Mesendoderm (in vitro differentiated cells): ENCODE measurements at regions not wholly inside any gene's neighbourhood (a gene's known extent, or its start where the extent isn't known, plus 50 kb on each side); places are given as distances from the start of the nearest gene placed in this dataset.

ENCODE experiments used
- DNase-seq: peaks from one replicate; pipeline ENCODE4 v3.0.0; 2013
- H2AK5ac ChIP-seq: 2 replicates; pipeline ENCODE4 v1.6.1; 2013; ENCODE audit warnings: low read length, inconsistent platforms
- H2BK120ac ChIP-seq: 2 replicates; pipeline ENCODE4 v1.6.1; 2013; ENCODE audit warnings: low read depth, mild to moderate bottlenecking, low read length, moderate library complexity, mixed read lengths
- H2BK15ac ChIP-seq: replicated peaks from 2 replicates; pipeline ENCODE4 v1.6.1; 2013; ENCODE audit warnings: low read depth, mild to moderate bottlenecking, moderate library complexity
- H2BK5ac ChIP-seq: 2 replicates; pipeline ENCODE4 v1.6.1; 2013; ENCODE audit warnings: low read length, inconsistent platforms
- H3K18ac ChIP-seq: 2 replicates; pipeline ENCODE4 v1.6.1; 2013; ENCODE audit warnings: mild to moderate bottlenecking, low read length, mixed read lengths
- H3K23ac ChIP-seq: one replicate; pipeline ENCODE4 v1.6.1; 2013; ENCODE audit warnings: low read length
- H3K27ac ChIP-seq: 2 replicates; pipeline ENCODE4 v1.5.1; 2013; ENCODE audit warnings: low read depth, mild to moderate bottlenecking, inconsistent platforms, low read length, moderate library complexity
- H3K27me3 ChIP-seq: 2 replicates; pipeline ENCODE4 v1.6.1; 2013; ENCODE audit warnings: low read length, control low read depth, mild to moderate bottlenecking, inconsistent platforms; ENCODE audit not compliant: insufficient read depth, poor library complexity
- H3K36me3 ChIP-seq: 2 replicates; pipeline ENCODE4 v1.6.1; 2013; ENCODE audit warnings: low read length, inconsistent platforms; ENCODE audit not compliant: control insufficient read depth, insufficient read depth
- H3K4ac ChIP-seq: one replicate; pipeline ENCODE4 v1.6.1; 2013; ENCODE audit warnings: low read depth, mild to moderate bottlenecking, low read length, moderate library complexity
- H3K4me1 ChIP-seq: 2 replicates; pipeline ENCODE4 v1.6.1; 2013; ENCODE audit warnings: low read depth, low read length, inconsistent platforms; ENCODE audit not compliant: control insufficient read depth
- H3K4me2 ChIP-seq: 2 replicates; pipeline ENCODE4 v1.6.1; 2013; ENCODE audit warnings: low read length
- H3K4me3 ChIP-seq: 2 replicates; pipeline ENCODE4 v1.5.1; 2013; ENCODE audit warnings: mild to moderate bottlenecking, low read length
- H3K56ac ChIP-seq: one replicate; pipeline ENCODE4 v1.6.1; 2013; ENCODE audit warnings: low read length
- H3K79me1 ChIP-seq: 2 replicates; pipeline ENCODE4 v1.6.1; 2013; ENCODE audit warnings: low read length, inconsistent platforms
- H3K79me2 ChIP-seq: 2 replicates; pipeline ENCODE4 v1.6.1; 2013; ENCODE audit warnings: mild to moderate bottlenecking, low read length; ENCODE audit not compliant: control insufficient read depth, insufficient read depth
- H3K9ac ChIP-seq: 2 replicates; pipeline ENCODE4 v1.6.1; 2013; ENCODE audit warnings: low read length, inconsistent platforms
- H4K5ac ChIP-seq: one replicate; pipeline ENCODE4 v1.6.1; 2013; ENCODE audit warnings: low read length
- H4K8ac ChIP-seq: one replicate; pipeline ENCODE4 v1.6.1; 2013; ENCODE audit warnings: low read depth, mild to moderate bottlenecking, control low read depth, low read length, moderate library complexity
- WGBS: extraction: QIAGEN DNeasy Blood & Tissue Kit; methylation state at CpG from one replicate; pipeline ENCODE4 v1.1.7; 2013; ENCODE audit warnings: low lambda C conversion rate, missing lambda C conversion rate; ENCODE audit not compliant: insufficient coverage; ENCODE audit errors: extremely low coverage; 5-methylcytosine and 5-hydroxymethylcytosine counted together

GRCh38 chr18:29488617-29489016 is 1311.7 kb upstream of the CDH2 start:
- no peaks in the 10 kb centered on the region for H3K4me1 ChIP-seq
- no peaks in the 10 kb centered on the region for H3K79me2 ChIP-seq
- no peak overlapping the region for H3K9ac ChIP-seq
- no peak overlapping the region for H3K4ac ChIP-seq
- H3K18ac ChIP-seq = no peak overlapping the region
- no peaks in the 10 kb centered on the region for H3K79me1 ChIP-seq
- H3K27ac ChIP-seq = no peak overlapping the region
- H3K27me3 ChIP-seq = no peaks in the 10 kb centered on the region
- H3K4me3 ChIP-seq = no peak overlapping the region
- H2BK5ac ChIP-seq = no peak overlapping the region
- no peak overlapping the region for H2AK5ac ChIP-seq
- H3K23ac ChIP-seq = no peak overlapping the region
- no peak for DNase-seq
- H3K4me2 ChIP-seq = no peak overlapping the region
- no CpG with 5 or more reads among the region's 2 CpGs for WGBS
- H4K5ac ChIP-seq = no peak overlapping the region
- no peak overlapping the region for H3K56ac ChIP-seq
- H2BK15ac ChIP-seq = no peak overlapping the region
- no peaks in the 10 kb centered on the region for H3K36me3 ChIP-seq
- no peak overlapping the region for H2BK120ac ChIP-seq
- H4K8ac ChIP-seq = no peak overlapping the region

GRCh38 chr18:29465526-29465925 is 1288.6 kb upstream of the CDH2 start:
- no peak overlapping the region for H3K23ac ChIP-seq

GRCh38 chr18:29459972-29460371 is 1283.0 kb upstream of the CDH2 start:
- no peak overlapping the region for H2AK5ac ChIP-seq
- no peak for DNase-seq
- H3K4ac ChIP-seq = no peak overlapping the region
- no peak overlapping the region for H3K18ac ChIP-seq
- H3K79me1 ChIP-seq = no peaks in the 10 kb centered on the region
- no peaks in the 10 kb centered on the region for H3K79me2 ChIP-seq
- no peak overlapping the region for H2BK5ac ChIP-seq
- no peak overlapping the region for H3K27ac ChIP-seq
- no peaks in the 10 kb centered on the region for H3K4me1 ChIP-seq
- H3K9ac ChIP-seq = no peak overlapping the region
- no peak overlapping the region for H2BK15ac ChIP-seq
- no peak overlapping the region for H3K4me3 ChIP-seq
- H3K36me3 ChIP-seq = no peaks in the 10 kb centered on the region
- no peak overlapping the region for H2BK120ac ChIP-seq
- no peak overlapping the region for H3K23ac ChIP-seq
- no peak overlapping the region for H4K5ac ChIP-seq
- no peaks in the 10 kb centered on the region for H3K27me3 ChIP-seq
- H4K8ac ChIP-seq = no peak overlapping the region
- H3K4me2 ChIP-seq = no peak overlapping the region
- H3K56ac ChIP-seq = no peak overlapping the region

More at GRCh38 chr18:29465526-29465925, 1288.6 kb upstream of the CDH2 start:
- Histone ChIP-seq H4K8ac (no peak overlapping the region), H2BK120ac (no peak overlapping the region), H3K79me2 (no peaks in the 10 kb centered on the region), H3K4me1 (no peaks in the 10 kb centered on the region), H2BK5ac (no peak overlapping the region), H3K4ac (no peak overlapping the region), H3K27ac (no peak overlapping the region), H3K79me1 (no peaks in the 10 kb centered on the region), H3K4me2 (no peak overlapping the region), H3K56ac (no peak overlapping the region), H3K9ac (no peak overlapping the region), H4K5ac (no peak overlapping the region), H3K27me3 (no peaks in the 10 kb centered on the region), H3K4me3 (no peak overlapping the region), H2AK5ac (no peak overlapping the region), H2BK15ac (no peak overlapping the region), H3K18ac (no peak overlapping the region), H3K36me3 (no peaks in the 10 kb centered on the region)
- no peak for DNase-seq

- H2BK15ac ChIP-seq = no peak overlapping the region
- no peak for DNase-seq
- no peak overlapping the region for H3K27ac ChIP-seq
- no peak overlapping the region for H2AK5ac ChIP-seq
- H3K4me3 ChIP-seq = no peak overlapping the region
- H3K18ac ChIP-seq = no peak overlapping the region
- no peaks in the 10 kb centered on the region for H3K79me1 ChIP-seq
- no peaks in the 10 kb centered on the region for H3K79me2 ChIP-seq
- no peak overlapping the region for H3K4ac ChIP-seq
- H3K9ac ChIP-seq = no peak overlapping the region
- H3K4me1 ChIP-seq = no peaks in the 10 kb centered on the region
- H3K4me2 ChIP-seq = no peak overlapping the region
- no peaks in the 10 kb centered on the region for H3K36me3 ChIP-seq
- H2BK120ac ChIP-seq = no peak overlapping the region
- WGBS = no CpG with 5 or more reads among the region's 4 CpGs
- no peaks in the 10 kb centered on the region for H3K27me3 ChIP-seq
- no peak overlapping the region for H4K8ac ChIP-seq
- no peak overlapping the region for H3K56ac ChIP-seq
- H3K23ac ChIP-seq = no peak overlapping the region
- no peak overlapping the region for H4K5ac ChIP-seq
- no peak overlapping the region for H2BK5ac ChIP-seq
These were observed 1280.5 kb upstream of the CDH2 start for GRCh38 chr18:29457316-29457889.

- no peak overlapping the region for H2BK15ac ChIP-seq
- DNase-seq = no peak
- WGBS = no CpG with 5 or more reads among the region's 3 CpGs
These were observed 1272.5 kb upstream of the CDH2 start for GRCh38 chr18:29449424-29449823.

GRCh38 chr18:29439398-29439797 is 1262.5 kb upstream of the CDH2 start:
- Histone ChIP-seq H3K4me2 (no peak overlapping the region), H3K18ac (no peak overlapping the region), H3K23ac (no peak overlapping the region), H3K27ac (no peak overlapping the region), H3K27me3 (no peaks in the 10 kb centered on the region), H3K4ac (no peak overlapping the region), H2BK15ac (no peak overlapping the region), H3K4me3 (no peak overlapping the region), H4K8ac (no peak overlapping the region), H3K9ac (no peak overlapping the region), H2BK5ac (no peak overlapping the region), H3K79me1 (no peaks in the 10 kb centered on the region), H3K56ac (no peak overlapping the region), H3K4me1 (no peaks in the 10 kb centered on the region), H3K36me3 (no peaks in the 10 kb centered on the region), H4K5ac (no peak overlapping the region), H2BK120ac (no peak overlapping the region), H2AK5ac (no peak overlapping the region), H3K79me2 (no peaks in the 10 kb centered on the region)
- DNase-seq = no peak
- WGBS = no CpG with 5 or more reads among the region's 2 CpGs

More at GRCh38 chr18:29449424-29449823, 1272.5 kb upstream of the CDH2 start:
- Histone ChIP-seq H4K8ac (no peak overlapping the region), H3K18ac (no peak overlapping the region), H3K79me2 (no peaks in the 10 kb centered on the region), H2AK5ac (no peak overlapping the region), H3K4me2 (no peak overlapping the region), H3K79me1 (no peaks in the 10 kb centered on the region), H3K36me3 (no peaks in the 10 kb centered on the region), H2BK120ac (no peak overlapping the region), H3K9ac (no peak overlapping the region), H2BK5ac (no peak overlapping the region), H3K23ac (no peak overlapping the region), H3K56ac (no peak overlapping the region), H3K27ac (no peak overlapping the region), H4K5ac (no peak overlapping the region), H3K4me3 (no peak overlapping the region), H3K4me1 (no peaks in the 10 kb centered on the region), H3K4ac (no peak overlapping the region), H3K27me3 (no peaks in the 10 kb centered on the region)
